Astrocyte of the hippocampus (primary cell): ENCODE measurements at regions not wholly inside any gene's neighbourhood (a gene's known extent, or its start where the extent isn't known, plus 50 kb on each side); places are given as distances from the start of the nearest gene placed in this dataset.
A peak's percentile ranks its signal among the peaks of the same experiment; 100 is the strongest.
"Not testable (repeated sequence)": the region's sequence is repeated elsewhere in the genome, so short reads cannot be mapped to it uniquely, and the experiment has no call there.

Source experiments
- DNase-seq: peaks from one replicate; pipeline ENCODE4 v3.0.0; 2011; ENCODE audit warnings: low read depth, low spot score

DNA sequence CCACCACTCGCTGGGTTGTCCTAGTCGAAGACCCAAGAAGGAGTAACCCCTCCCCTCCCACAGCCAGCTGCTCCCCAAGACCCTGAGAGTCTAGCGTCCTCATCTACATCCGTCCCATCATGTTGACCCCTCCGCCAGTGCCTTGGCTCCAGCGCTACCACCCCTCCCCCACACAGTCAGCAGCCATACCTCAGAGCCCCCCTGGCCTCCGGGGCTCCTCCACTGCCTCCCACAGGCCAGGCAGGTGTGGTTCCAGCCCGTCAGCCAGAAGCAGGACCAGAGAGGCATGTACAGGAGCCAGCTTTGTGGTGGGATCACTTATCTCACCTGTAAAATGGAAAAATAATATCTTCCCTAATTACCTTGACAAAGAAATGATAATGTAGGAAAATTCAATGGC, 51.5 kb upstream of the PHF21B start:
- no peak for DNase-seq

GRCh38 chr22:45064313-45065278, 54.8 kb upstream of the PHF21B start:
- DNase-seq, result peak; percentile 88

- DNase-seq, result no peak
These were observed 55.9 kb upstream of the PHF21B start for GRCh38 chr22:45065726-45066125.

GRCh38 chr22:45067731-45068130, 57.9 kb upstream of the PHF21B start:
- DNase-seq, result peak; percentile 19

- no peak for DNase-seq
These were observed 60.1 kb upstream of the PHF21B start for GRCh38 chr22:45069925-45070324.

GRCh38 chr22:45071618-45072017, 61.8 kb upstream of the PHF21B start:
- DNase-seq, result no peak

GRCh38 chr22:45072322-45072903, 62.6 kb upstream of the PHF21B start:
- DNase-seq, result peak; percentile 85

DNA sequence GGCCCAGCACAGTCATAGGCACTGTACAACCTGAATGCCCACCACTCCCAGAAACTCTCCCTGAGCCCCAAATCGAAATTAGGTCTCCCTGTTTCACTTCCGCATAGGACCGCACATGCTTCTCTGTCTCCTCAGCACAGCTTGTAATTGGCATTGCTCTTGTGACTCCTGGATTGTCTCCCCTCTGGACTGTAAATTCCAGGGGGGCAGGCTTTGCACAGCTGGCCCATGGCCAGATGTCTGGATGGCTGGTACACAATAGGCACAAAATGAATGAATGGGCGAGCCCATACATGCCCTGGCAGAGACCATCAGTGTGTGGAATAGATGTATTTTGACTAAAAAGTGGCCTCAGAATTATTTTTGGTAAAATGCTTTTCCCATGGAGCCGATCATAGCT, 63.3 kb upstream of the PHF21B start:
- peak; percentile 21 for DNase-seq

DNA sequence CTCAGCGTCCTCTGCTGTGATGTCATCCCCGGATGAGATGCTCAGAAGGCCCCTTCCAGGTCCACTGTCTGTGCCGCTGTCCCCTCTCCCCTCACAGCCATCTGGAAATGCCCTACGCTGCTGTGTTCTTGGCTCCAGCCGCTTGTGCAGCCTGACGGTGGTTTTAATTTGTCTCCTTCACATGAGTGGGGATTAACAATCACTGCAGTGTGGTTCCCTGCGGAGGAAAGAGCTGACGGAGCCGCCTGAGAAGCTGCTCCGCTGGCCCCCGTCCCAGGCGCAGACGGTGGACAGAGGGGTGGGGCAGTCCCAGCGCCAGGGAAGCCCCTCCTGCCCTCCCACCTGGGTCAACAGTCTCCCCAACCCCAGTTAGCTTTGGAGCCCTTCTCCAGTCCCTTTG, 67.5 kb upstream of the PHF21B start:
- peak; percentile 49 for DNase-seq

- DNase-seq, result no peak
These were observed 68.1 kb upstream of the PHF21B start for GRCh38 chr22:45077826-45078334.

GRCh38 chr22:45082795-45083194, 73.0 kb upstream of the PHF21B start:
- no peak for DNase-seq

DNA sequence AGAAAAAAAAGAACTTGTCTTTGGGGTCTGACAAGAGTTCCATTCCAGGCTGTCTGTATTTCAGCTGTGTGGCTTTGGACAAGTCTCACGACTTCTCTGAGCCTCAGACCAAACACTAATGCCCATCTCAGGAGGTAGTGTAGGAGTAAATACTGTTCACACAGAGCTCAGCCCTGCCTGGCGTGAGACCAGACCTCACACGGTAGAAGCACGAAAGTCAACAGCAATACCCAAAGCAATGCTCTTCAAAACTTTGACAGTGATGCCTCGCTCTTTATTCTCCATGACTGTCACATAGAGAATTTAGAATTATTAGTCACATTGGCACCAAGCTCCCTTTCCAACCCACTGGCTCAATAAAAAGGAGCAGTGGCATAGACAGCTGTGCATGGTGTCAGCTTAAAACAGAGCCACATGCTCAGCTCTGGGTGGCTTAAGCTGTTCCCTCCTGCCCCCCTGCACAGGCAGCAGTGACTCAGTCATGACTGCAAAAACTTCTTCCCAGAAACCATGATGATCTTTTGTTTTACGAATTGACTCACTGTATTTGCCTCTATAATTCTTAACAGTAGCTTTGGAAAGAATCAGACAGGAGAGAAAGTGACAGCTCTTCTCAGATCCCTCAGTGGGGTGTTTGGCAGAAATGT, 74.0 kb upstream of the PHF21B start:
- peak; percentile 85 for DNase-seq

GRCh38 chr22:45084400-45084920, 74.7 kb upstream of the PHF21B start:
- no peak for DNase-seq

DNA sequence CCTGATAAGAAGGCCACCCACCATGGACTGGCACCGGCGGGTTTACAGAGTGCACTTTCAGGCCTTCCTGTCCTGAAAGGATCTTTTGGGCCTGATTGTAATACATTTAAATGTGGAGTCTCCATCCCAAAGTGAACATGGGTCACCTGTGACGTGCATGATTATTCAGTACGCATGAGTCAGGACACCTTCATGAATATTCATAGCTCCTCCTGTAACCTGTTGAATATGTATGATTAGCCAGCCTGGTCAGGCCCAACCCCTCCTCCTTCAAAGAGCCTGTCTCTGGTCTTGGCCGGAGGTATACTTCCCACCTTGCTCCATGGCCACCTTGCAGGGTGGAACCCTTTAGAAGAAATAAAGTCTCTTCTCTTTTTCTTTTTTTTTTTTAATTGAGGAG, 75.9 kb upstream of the NUP50 start:
- DNase-seq, result peak; percentile 78

GRCh38 chr22:45088576-45088975, 75.1 kb upstream of the NUP50 start:
- no peak for DNase-seq

GRCh38 chr22:45090497-45090910, 73.2 kb upstream of the NUP50 start:
- DNase-seq, result peak; percentile 94

DNA sequence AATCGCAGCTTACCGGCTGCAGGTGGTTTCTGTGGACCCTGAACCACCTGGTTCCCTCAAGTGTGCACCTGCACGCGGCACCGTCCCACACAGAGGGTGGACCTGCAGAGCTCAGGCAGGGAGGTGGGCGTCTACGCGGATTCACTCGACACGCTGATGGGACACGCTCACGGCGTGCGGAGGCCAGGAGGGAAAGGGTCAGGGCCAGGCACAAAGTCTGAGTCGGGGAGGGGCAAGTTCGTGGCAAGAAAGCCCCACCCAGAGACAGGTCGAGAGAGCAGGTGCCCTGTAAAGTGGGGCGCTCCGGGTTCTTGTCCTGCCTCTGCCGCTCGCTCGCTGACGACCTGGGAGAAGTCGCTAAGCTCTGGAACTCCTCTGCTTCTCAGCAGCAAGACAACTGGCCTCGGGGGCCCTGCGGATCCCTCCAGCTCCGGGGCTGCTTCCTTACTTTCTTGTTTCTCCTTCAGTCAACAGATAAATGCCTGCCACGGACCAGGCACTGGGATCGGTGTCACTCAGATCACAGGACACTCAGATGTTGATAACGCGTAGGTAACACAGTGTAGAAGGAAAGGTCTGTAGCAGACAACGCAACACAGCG, 72.4 kb upstream of the NUP50 start:
- no peak for DNase-seq

DNA sequence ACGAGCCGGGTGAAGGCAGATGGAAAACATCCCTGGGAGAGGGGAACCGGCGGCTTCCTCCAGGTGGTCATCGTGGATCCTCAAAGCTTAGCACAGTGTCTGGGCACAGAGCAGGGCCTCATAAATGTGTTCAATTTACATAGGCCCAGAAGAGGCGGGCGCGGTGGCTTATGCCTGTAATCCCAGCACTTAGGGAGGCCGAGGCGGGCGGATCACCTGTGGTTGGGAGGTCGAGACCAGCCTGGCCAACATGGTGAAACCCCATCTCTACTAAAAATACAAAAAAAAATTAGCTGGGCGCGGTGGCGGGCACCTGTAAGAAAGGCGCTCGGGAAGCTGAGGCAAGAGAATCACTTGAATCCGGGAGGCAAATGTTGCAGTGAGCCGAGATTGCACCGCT, 71.8 kb upstream of the NUP50 start:
- not testable (repeated sequence) for DNase-seq

DNA sequence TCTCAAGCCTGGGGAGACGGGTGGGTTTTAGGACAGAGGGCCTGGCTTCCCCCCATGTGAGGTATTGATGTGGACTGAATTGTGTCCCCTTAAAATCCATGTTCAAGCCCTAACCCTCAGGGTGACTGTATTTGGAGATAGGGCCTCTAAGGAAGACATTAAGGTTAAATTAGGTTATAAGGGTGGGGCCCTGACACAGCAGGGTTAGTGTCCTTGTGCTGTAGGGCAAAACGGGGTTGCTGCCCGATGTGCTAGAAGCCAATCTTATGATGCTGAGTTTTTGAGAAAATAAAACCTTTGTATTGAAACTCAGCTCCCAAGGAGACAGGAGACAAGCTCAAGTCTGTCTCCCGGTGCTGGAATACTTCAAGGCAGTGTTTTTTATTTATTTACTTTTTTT, 71.1 kb upstream of the NUP50 start:
- DNase-seq, result no peak

- DNase-seq, result no peak
These were observed 70.1 kb upstream of the NUP50 start for GRCh38 chr22:45093609-45094008.

DNA sequence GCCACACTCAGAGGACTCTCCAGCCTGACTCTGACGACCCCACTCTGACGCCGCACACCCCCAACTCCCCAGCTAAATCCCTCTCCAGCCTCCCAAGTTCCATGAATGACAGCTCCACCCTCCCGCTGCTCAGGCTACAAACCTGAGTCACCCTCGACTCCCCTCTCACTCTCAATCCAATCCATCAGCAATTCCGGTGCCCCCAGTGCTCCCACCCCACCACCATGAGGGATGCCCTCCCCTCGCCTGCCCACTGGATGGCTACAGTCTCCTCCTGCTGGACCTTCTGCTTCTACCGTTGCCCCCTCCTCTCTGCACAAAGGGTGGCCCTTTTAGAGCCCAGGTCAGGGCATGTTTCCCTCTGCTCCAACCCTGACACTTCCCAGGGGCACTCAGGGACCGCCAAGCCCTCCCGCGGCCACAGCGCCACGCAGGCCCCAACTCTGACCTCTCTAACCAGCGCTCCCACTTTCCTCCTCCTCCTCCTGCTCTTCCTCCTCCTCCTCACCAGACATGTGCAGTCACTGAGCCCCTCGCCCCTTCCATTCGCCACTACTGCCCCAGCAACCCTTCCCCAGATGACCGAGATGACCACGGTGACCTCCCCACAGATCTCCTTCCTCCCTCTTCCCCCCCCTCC, 69.5 kb upstream of the NUP50 start:
- DNase-seq, result no peak
